ENCODE measurements at regions not wholly inside any gene's neighbourhood (a gene's known extent, or its start where the extent isn't known, plus 50 kb on each side); places are given as distances from the start of the nearest gene placed in this dataset.
"Not testable (repeated sequence)": the region's sequence is repeated elsewhere in the genome, so short reads cannot be mapped to it uniquely, and the experiment has no call there.

- Histone ChIP-seq H3K4me3 (no peak overlapping the region), H3K27me3 (ENCODE audit: control insufficient read depth in 3 of 3, insufficient read depth in 3 of 3, low read length in 2 of 3) (no peaks in the 10 kb centered on the region), H3K4me1 (ENCODE audit: control insufficient read depth in 5 of 5, insufficient read depth in 5 of 5, low read length in 5 of 5) (peaks cover 0 to 39% (median 7%) of the 10 kb centered on the region in 5 donors), H3K36me3 (ENCODE audit: control insufficient read depth in 4 of 4, insufficient read depth in 4 of 4, low read length in 4 of 4) (no peaks in the 10 kb centered on the region), H3K9me3 (ENCODE audit: control insufficient read depth in 4 of 4, insufficient read depth in 3 of 4, low read length in 3 of 4) (peaks cover 0 to 3% (median 0%) of the 10 kb centered on the region in 4 donors), H3K9ac (ENCODE audit: insufficient read depth in 1 of 2, low read length in 2 of 2) (no peak overlapping the region), H3K27ac (ENCODE audit: low read depth in 1 of 2, low read length in 1 of 2) (no peak overlapping the region)
- no peak for DNase-seq
- no peak for ATAC-seq (ENCODE audit: insufficient read depth, low FRiP score)
- TF ChIP-seq CTCF (IDR thresholded peaks at IDR 0.05; ENCODE audit: control extremely low read depth, extremely low read depth): no peak
- 75 to 79% methylated on average over 6 of the region's 6 CpGs for WGBS, 2 donors
Measured at GRCh38 chrX:65586491-65586890, 51.9 kb upstream of the LAS1L start.

GRCh38 chrX:65585226-65585625, 50.6 kb upstream of the LAS1L start:
- not testable (repeated sequence) for H3K4me3 ChIP-seq; H3K36me3 ChIP-seq (ENCODE audit: control insufficient read depth in 4 of 4, insufficient read depth in 4 of 4, low read length in 4 of 4); H3K27ac ChIP-seq (ENCODE audit: low read depth in 1 of 2, low read length in 1 of 2); DNase-seq; H3K9me3 ChIP-seq (ENCODE audit: control insufficient read depth in 4 of 4, insufficient read depth in 3 of 4, low read length in 3 of 4); H3K27me3 ChIP-seq (ENCODE audit: control insufficient read depth in 3 of 3, insufficient read depth in 3 of 3, low read length in 2 of 3); H3K9ac ChIP-seq (ENCODE audit: insufficient read depth in 1 of 2, low read length in 2 of 2); ATAC-seq (ENCODE audit: insufficient read depth, low FRiP score)
- WGBS, 2 donors: 79 to 89% methylated on average over 13 of the region's 13 CpGs
- H3K4me1 ChIP-seq (ENCODE audit: control insufficient read depth in 5 of 5, insufficient read depth in 5 of 5, low read length in 5 of 5): peaks cover 0 to 28% (median 7%) of the 10 kb centered on the region in 5 donors
